ENCODE measurements at regions not wholly inside any gene's neighbourhood (a gene's known extent, or its start where the extent isn't known, plus 50 kb on each side); places are given as distances from the start of the nearest gene placed in this dataset.

DNA sequence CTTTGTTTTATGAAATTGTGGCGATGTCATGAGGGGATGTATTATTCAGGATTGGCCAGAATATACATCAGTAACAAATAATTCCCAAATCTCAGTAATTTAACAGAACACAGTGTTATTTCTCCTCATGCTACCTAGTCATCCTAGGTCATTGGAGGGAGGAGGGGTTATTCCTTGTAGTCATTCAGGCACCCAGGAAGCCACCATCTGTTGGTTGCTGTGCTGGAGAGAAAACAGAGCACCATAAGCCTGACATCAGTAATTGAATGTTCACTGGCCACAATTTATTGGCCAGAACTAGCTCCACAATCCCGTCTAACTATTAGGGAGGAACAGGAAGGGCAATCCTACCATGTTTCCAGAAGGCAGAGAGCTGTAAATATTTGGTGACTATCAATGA, 303.5 kb upstream of the CELF4 start:
- no peaks in the 10 kb centered on the region for H3K27me3 ChIP-seq (ENCODE audit: control insufficient read depth in 2 of 2, insufficient read depth in 1 of 2, low read length in 1 of 2)
- H3K4me1 ChIP-seq (ENCODE audit: control insufficient read depth in 2 of 2, insufficient read depth in 2 of 2, low read length in 2 of 2) = no peaks in the 10 kb centered on the region
- H3K9me3 ChIP-seq (ENCODE audit: control insufficient read depth in 2 of 2, insufficient read depth in 1 of 2, low read length in 1 of 2) = no peaks in the 10 kb centered on the region
- H3K4me3 ChIP-seq (ENCODE audit: low read length in 2 of 2) = no peak overlapping the region
- H3K27ac ChIP-seq (ENCODE audit: low read depth in 1 of 2, low read length in 1 of 2) = no peak overlapping the region
- WGBS = 91% methylated on average over 2 of the region's 2 CpGs
- DNase-seq (ENCODE audit: low read depth in 6 of 9, low spot score in 9 of 9) = no peak
- no peaks in the 10 kb centered on the region for H3K36me3 ChIP-seq (ENCODE audit: control insufficient read depth in 2 of 2, insufficient read depth in 2 of 2, low read length in 1 of 2)

DNA sequence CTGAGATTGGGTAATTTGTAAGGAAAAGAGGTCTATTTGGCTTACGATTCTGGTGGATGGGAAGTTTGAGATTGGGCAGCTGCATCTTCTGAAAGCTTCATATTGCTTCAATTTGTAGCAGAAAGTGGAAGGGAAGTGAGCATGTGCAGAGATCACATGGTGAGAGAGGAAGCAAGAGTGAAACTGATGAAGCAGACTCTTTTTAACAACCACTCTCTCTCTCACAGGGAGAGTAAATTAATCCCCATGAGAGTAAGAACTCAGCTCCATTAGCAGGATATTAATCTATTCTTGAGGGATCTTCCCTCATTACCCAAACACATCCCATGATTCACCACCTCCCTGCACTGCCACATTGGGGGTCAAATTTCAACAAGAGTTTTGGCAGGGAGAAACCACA, 298.5 kb upstream of the CELF4 start:
- no peaks in the 10 kb centered on the region for H3K9me3 ChIP-seq (ENCODE audit: control insufficient read depth in 2 of 2, insufficient read depth in 1 of 2, low read length in 1 of 2)
- H3K27ac ChIP-seq (ENCODE audit: low read depth in 1 of 2, low read length in 1 of 2) = no peak overlapping the region
- 92% methylated on average over 1 of the region's 1 CpG for WGBS
- no peaks in the 10 kb centered on the region for H3K27me3 ChIP-seq (ENCODE audit: control insufficient read depth in 2 of 2, insufficient read depth in 1 of 2, low read length in 1 of 2)
- H3K4me1 ChIP-seq (ENCODE audit: control insufficient read depth in 2 of 2, insufficient read depth in 2 of 2, low read length in 2 of 2) = no peaks in the 10 kb centered on the region
- H3K36me3 ChIP-seq (ENCODE audit: control insufficient read depth in 2 of 2, insufficient read depth in 2 of 2, low read length in 1 of 2) = no peaks in the 10 kb centered on the region
- no peak overlapping the region for H3K4me3 ChIP-seq (ENCODE audit: low read length in 2 of 2)
- no peak for DNase-seq (ENCODE audit: low read depth in 6 of 9, low spot score in 9 of 9)

DNA sequence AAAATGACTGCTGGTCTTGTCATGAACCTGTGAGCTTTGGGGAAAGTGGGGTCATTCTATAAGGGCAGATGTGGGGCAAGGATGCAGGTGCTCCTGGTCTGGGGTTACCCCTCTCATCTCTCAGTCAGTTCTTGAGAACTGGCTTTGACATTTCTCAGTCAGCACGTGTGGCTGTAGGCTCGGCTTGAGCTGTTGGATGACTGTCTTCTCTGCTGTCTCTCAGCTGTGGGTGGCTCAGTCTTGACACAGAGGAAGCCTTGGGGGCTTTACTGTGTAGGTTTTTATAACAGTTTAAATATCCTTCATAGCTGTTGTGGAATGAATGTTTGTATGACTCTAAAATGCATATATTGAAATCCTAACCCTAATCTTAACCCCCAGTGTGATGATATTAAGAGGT, 296.4 kb upstream of the CELF4 start:
- Histone ChIP-seq H3K27ac (ENCODE audit: low read depth in 1 of 2, low read length in 1 of 2) (no peak overlapping the region), H3K4me3 (ENCODE audit: low read length in 2 of 2) (no peak overlapping the region), H3K9me3 (ENCODE audit: control insufficient read depth in 2 of 2, insufficient read depth in 1 of 2, low read length in 1 of 2) (no peaks in the 10 kb centered on the region), H3K36me3 (ENCODE audit: control insufficient read depth in 2 of 2, insufficient read depth in 2 of 2, low read length in 1 of 2) (no peaks in the 10 kb centered on the region), H3K27me3 (ENCODE audit: control insufficient read depth in 2 of 2, insufficient read depth in 1 of 2, low read length in 1 of 2) (no peaks in the 10 kb centered on the region), H3K4me1 (ENCODE audit: control insufficient read depth in 2 of 2, insufficient read depth in 2 of 2, low read length in 2 of 2) (no peaks in the 10 kb centered on the region)
- WGBS = 92% methylated on average over 2 of the region's 2 CpGs
- DNase-seq (ENCODE audit: low read depth in 6 of 9, low spot score in 9 of 9) = no peak

DNA sequence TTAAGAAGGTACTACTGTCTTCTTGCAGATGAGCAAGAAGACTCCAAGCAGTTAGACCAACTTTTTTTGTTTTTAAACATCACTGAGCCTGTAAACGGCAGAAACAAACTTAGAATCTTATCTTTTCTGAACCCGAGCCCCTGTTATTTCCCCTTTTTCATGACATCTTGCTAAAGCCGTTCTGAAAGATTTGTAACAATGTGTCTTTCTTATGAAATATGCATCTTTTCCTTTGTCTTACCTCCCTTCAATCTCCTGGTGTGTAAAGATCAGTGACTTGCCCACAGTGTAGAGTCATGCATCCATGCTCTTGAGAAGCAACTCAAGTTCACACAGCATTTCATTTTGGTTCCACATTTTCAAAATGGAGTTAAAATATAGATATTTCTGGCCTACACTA, 288.8 kb upstream of the CELF4 start:
- Histone ChIP-seq H3K27ac (ENCODE audit: low read depth in 1 of 2, low read length in 1 of 2) (no peak overlapping the region), H3K9me3 (ENCODE audit: control insufficient read depth in 2 of 2, insufficient read depth in 1 of 2, low read length in 1 of 2) (no peaks in the 10 kb centered on the region), H3K27me3 (ENCODE audit: control insufficient read depth in 2 of 2, insufficient read depth in 1 of 2, low read length in 1 of 2) (no peaks in the 10 kb centered on the region), H3K4me1 (ENCODE audit: control insufficient read depth in 2 of 2, insufficient read depth in 2 of 2, low read length in 2 of 2) (no peaks in the 10 kb centered on the region), H3K4me3 (ENCODE audit: low read length in 2 of 2) (no peak overlapping the region), H3K36me3 (ENCODE audit: control insufficient read depth in 2 of 2, insufficient read depth in 2 of 2, low read length in 1 of 2) (no peaks in the 10 kb centered on the region)
- WGBS = 22% methylated on average over 3 of the region's 3 CpGs
- DNase-seq (ENCODE audit: low read depth in 6 of 9, low spot score in 9 of 9) = no peak

DNA sequence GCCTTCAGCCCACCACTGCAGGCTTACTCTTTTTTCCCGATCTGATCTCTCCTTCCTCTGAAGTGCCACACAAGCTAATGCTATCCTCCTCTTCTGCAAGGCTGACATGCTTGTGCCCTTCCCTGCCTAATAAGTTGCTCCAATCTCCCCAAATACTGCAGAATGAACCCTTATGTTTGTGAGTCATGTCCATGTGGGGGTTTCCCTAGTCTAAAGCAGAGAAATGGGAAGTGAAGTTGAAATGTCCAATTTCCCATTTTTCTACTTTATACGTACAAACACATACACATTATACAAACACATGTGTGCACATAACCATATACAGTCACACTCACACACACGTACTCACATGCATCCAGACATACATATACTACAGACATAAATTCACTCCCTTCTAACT, 288.1 kb upstream of the CELF4 start:
- DNase-seq (ENCODE audit: low read depth in 6 of 9, low spot score in 9 of 9) = no peak
- no peak overlapping the region for H3K4me3 ChIP-seq (ENCODE audit: low read length in 2 of 2)
- H3K27me3 ChIP-seq (ENCODE audit: control insufficient read depth in 2 of 2, insufficient read depth in 1 of 2, low read length in 1 of 2) = no peaks in the 10 kb centered on the region
- no peaks in the 10 kb centered on the region for H3K9me3 ChIP-seq (ENCODE audit: control insufficient read depth in 2 of 2, insufficient read depth in 1 of 2, low read length in 1 of 2)
- no peaks in the 10 kb centered on the region for H3K36me3 ChIP-seq (ENCODE audit: control insufficient read depth in 2 of 2, insufficient read depth in 2 of 2, low read length in 1 of 2)
- no peak overlapping the region for H3K27ac ChIP-seq (ENCODE audit: low read depth in 1 of 2, low read length in 1 of 2)
- 89% methylated on average over 3 of the region's 3 CpGs for whole genome bisulfite sequencing
- no peaks in the 10 kb centered on the region for H3K4me1 ChIP-seq (ENCODE audit: control insufficient read depth in 2 of 2, insufficient read depth in 2 of 2, low read length in 2 of 2)

DNA sequence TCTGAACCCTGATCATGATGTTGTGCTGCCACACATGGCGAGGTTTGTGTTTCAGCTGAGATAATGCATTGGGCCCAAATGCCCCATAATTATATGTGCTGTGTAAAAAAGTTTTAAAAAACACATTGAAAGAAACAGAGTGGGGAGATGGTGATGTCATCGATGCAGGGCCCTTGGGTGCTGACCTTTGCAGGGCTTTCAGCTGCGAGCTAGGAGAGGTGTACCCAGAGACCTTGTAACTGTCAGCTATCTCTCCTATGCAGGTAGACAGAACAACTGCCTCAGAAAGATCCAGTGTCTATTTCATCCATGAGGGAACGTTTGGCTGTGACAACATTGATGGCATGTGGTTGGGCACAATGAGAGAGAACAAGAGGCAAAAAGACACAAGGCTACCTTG, 286.9 kb upstream of the CELF4 start:
- no peaks in the 10 kb centered on the region for H3K9me3 ChIP-seq (ENCODE audit: control insufficient read depth in 2 of 2, insufficient read depth in 1 of 2, low read length in 1 of 2)
- H3K27ac ChIP-seq (ENCODE audit: low read depth in 1 of 2, low read length in 1 of 2) = no peak overlapping the region
- DNase-seq (ENCODE audit: low read depth in 6 of 9, low spot score in 9 of 9) = no peak
- H3K36me3 ChIP-seq (ENCODE audit: control insufficient read depth in 2 of 2, insufficient read depth in 2 of 2, low read length in 1 of 2) = no peaks in the 10 kb centered on the region
- no peaks in the 10 kb centered on the region for H3K27me3 ChIP-seq (ENCODE audit: control insufficient read depth in 2 of 2, insufficient read depth in 1 of 2, low read length in 1 of 2)
- no peak overlapping the region for H3K4me3 ChIP-seq (ENCODE audit: low read length in 2 of 2)
- H3K4me1 ChIP-seq (ENCODE audit: control insufficient read depth in 2 of 2, insufficient read depth in 2 of 2, low read length in 2 of 2) = no peaks in the 10 kb centered on the region
- WGBS = 94% methylated on average over 4 of the region's 4 CpGs

DNA sequence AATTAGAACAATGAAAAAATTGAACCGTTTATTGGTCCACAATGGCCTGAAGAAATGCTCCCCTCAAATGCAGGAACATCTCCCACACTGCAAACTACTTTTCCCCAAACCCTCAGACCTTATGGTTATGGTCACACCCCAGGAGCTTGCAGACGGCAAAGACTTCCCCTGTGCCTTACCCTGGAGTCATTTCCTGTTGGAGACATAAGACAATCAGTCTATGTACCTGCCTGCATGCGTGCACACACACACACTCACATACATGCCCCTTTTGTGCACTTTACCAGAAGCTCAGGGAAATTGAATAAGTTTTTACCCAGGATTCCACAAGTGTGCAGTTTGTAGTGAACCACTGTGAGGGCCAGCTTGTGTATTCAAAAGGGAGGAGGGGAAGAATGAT, 281.9 kb upstream of the CELF4 start:
- no peaks in the 10 kb centered on the region for H3K4me1 ChIP-seq (ENCODE audit: control insufficient read depth in 2 of 2, insufficient read depth in 2 of 2, low read length in 2 of 2)
- H3K36me3 ChIP-seq (ENCODE audit: control insufficient read depth in 2 of 2, insufficient read depth in 2 of 2, low read length in 1 of 2) = no peaks in the 10 kb centered on the region
- WGBS = 86% methylated on average over 3 of the region's 3 CpGs
- no peak overlapping the region for H3K4me3 ChIP-seq (ENCODE audit: low read length in 2 of 2)
- H3K27ac ChIP-seq (ENCODE audit: low read depth in 1 of 2, low read length in 1 of 2) = no peak overlapping the region
- H3K9me3 ChIP-seq (ENCODE audit: control insufficient read depth in 2 of 2, insufficient read depth in 1 of 2, low read length in 1 of 2) = no peaks in the 10 kb centered on the region
- no peaks in the 10 kb centered on the region for H3K27me3 ChIP-seq (ENCODE audit: control insufficient read depth in 2 of 2, insufficient read depth in 1 of 2, low read length in 1 of 2)
- no peak for DNase-seq (ENCODE audit: low read depth in 6 of 9, low spot score in 9 of 9)

DNA sequence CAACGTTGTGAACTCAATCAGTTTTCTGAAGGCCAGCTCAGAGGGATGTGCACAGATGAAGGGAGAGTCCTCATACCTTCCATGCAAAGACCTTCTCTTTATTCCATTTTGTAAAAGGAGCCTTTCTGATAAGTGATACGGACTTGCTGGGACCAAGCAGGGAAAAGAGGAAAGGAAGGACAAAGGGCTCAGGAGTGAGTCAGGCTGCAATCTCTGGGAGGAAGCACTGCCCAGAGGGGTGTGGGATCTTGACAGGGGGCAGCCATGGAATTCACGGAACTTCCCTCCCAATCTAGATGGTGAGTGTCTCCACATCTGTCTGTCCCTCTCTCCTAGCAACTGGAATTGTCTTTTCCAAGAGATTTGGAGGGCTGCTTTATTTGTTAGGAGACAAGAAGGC, 281.4 kb upstream of the CELF4 start:
- Histone ChIP-seq H3K27ac (ENCODE audit: low read depth in 1 of 2, low read length in 1 of 2) (no peak overlapping the region), H3K4me3 (ENCODE audit: low read length in 2 of 2) (no peak overlapping the region), H3K9me3 (ENCODE audit: control insufficient read depth in 2 of 2, insufficient read depth in 1 of 2, low read length in 1 of 2) (no peaks in the 10 kb centered on the region), H3K27me3 (ENCODE audit: control insufficient read depth in 2 of 2, insufficient read depth in 1 of 2, low read length in 1 of 2) (no peaks in the 10 kb centered on the region), H3K36me3 (ENCODE audit: control insufficient read depth in 2 of 2, insufficient read depth in 2 of 2, low read length in 1 of 2) (no peaks in the 10 kb centered on the region), H3K4me1 (ENCODE audit: control insufficient read depth in 2 of 2, insufficient read depth in 2 of 2, low read length in 2 of 2) (no peaks in the 10 kb centered on the region)
- 89% methylated on average over 3 of the region's 3 CpGs for WGBS
- no peak for DNase-seq (ENCODE audit: low read depth in 6 of 9, low spot score in 9 of 9)

DNA sequence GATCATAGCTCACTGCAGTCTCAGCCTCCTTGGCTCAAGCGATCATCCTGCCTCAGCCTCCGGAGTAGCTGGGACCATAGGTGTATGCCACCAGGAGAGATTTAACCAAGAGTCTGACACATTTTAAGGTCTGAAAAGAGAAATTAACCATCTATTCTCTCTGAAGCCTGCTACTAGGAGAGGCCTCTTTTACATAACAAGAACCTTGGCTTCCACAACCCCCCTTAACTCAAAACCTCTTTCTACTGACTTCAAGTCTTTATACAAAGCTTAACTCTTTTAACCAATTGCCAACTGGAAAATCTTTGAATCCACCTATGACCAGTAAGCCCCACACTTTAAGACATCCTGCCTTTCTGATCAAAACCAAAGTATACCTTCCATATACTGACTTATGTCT, 279.9 kb upstream of the CELF4 start:
- Histone ChIP-seq H3K36me3 (ENCODE audit: control insufficient read depth in 2 of 2, insufficient read depth in 2 of 2, low read length in 1 of 2) (no peaks in the 10 kb centered on the region), H3K4me1 (ENCODE audit: control insufficient read depth in 2 of 2, insufficient read depth in 2 of 2, low read length in 2 of 2) (no peaks in the 10 kb centered on the region), H3K9me3 (ENCODE audit: control insufficient read depth in 2 of 2, insufficient read depth in 1 of 2, low read length in 1 of 2) (peaks cover 0 to 6% of the 10 kb centered on the region in 2 donors), H3K27ac (ENCODE audit: low read depth in 1 of 2, low read length in 1 of 2) (no peak overlapping the region), H3K27me3 (ENCODE audit: control insufficient read depth in 2 of 2, insufficient read depth in 1 of 2, low read length in 1 of 2) (no peaks in the 10 kb centered on the region), H3K4me3 (ENCODE audit: low read length in 2 of 2) (no peak overlapping the region)
- 96% methylated on average over 2 of the region's 2 CpGs for WGBS
- no peak for DNase-seq (ENCODE audit: low read depth in 6 of 9, low spot score in 9 of 9)

Measured in thymus (tissue), 11 donors.